Caco-2 (cell line): ENCODE measurements at regions not wholly inside any gene's neighbourhood (a gene's known extent, or its start where the extent isn't known, plus 50 kb on each side); places are given as distances from the start of the nearest gene placed in this dataset.

Source experiments
- BruUV-seq: library from RNA; stranded (reverse); fragments of 400-500 nt; replicated peaks from 2 replicates; lab custom pipeline; 2021; lab: Mats Ljungman, UMichigan
- CTCF ChIA-PET: fragments of 300-600 bp; sonication (Branson Sonifier 250); formaldehyde crosslinking; loops from one replicate; lab custom pipeline; 2022; ENCODE audit warnings: antibody characterized with exemption; lab: Charles Lee
- POLR2A ChIA-PET: fragments of 300-600 bp; sonication (Branson Sonifier 250); formaldehyde crosslinking; loops from one replicate; lab custom pipeline; 2022; ENCODE audit warnings: antibody characterized with exemption; lab: Charles Lee
- DNase-seq, 2 experiments: peaks; one replicate each; pipeline versions ENCODE4 v3.0.0 to v3.0.0-alpha.2; 2020 to 2022
- H3K27me3 ChIP-seq: replicated peaks from 2 replicates; pipeline ENCODE4 v1.6.0; 2011; ENCODE audit warnings: low read length; ENCODE audit not compliant: control insufficient read depth, insufficient read depth
- H3K36me3 ChIP-seq: 2 replicates; pipeline ENCODE4 v1.5.1; 2011; ENCODE audit warnings: low read length; ENCODE audit not compliant: control insufficient read depth, insufficient read depth
- H3K4me1 ChIP-seq: fragments of 250-450 bp; sonication (Bioruptor Pico); 2 replicates; pipeline ENCODE4 v1.5.1; 2020; ENCODE audit warnings: mild to moderate bottlenecking
- H3K4me3 ChIP-seq: 2 replicates; pipeline ENCODE4 v1.5.1; 2011; ENCODE audit warnings: low read depth, mild to moderate bottlenecking, control low read depth, low read length
- H3K9me3 ChIP-seq: fragments of 250-450 bp; sonication (Bioruptor Pico); 2 replicates; pipeline ENCODE4 v1.5.1; 2020; ENCODE audit warnings: mild to moderate bottlenecking, moderate library complexity
- H3K27ac Mint-ChIP-seq: one replicate; pipeline ENCODE4 v1.8.0; 2022; ENCODE audit warnings: mixed read lengths; ENCODE audit not compliant: unreplicated experiment
- H3K27me3 Mint-ChIP-seq: one replicate; pipeline ENCODE4 v1.8.0; 2022; ENCODE audit warnings: mixed read lengths; ENCODE audit not compliant: insufficient read depth, unreplicated experiment
- H3K36me3 Mint-ChIP-seq: one replicate; pipeline ENCODE4 v1.8.0; 2022; ENCODE audit warnings: mild to moderate bottlenecking, mixed read lengths; ENCODE audit not compliant: insufficient read depth, unreplicated experiment
- H3K4me1 Mint-ChIP-seq: one replicate; pipeline ENCODE4 v1.8.0; 2022; ENCODE audit warnings: low read depth, mixed read lengths; ENCODE audit not compliant: unreplicated experiment
- H3K4me3 Mint-ChIP-seq: one replicate; pipeline ENCODE4 v1.8.0; 2022; ENCODE audit warnings: mild to moderate bottlenecking, moderate library complexity, mixed read lengths; ENCODE audit not compliant: unreplicated experiment
- H3K9me3 Mint-ChIP-seq: one replicate; pipeline ENCODE4 v1.8.0; 2022; ENCODE audit warnings: mixed read lengths; ENCODE audit not compliant: unreplicated experiment
- intact Hi-C: fragments of 100-400 bp; cut with micrococcal nuclease; formaldehyde crosslinking; loops from one replicate; pipeline ENCODE4 v1.10.0; 2022; ENCODE audit not compliant: unreplicated experiment
- TF ChIP-seq, protein P1 (sequence below), 2 experiments: fragments of 200-600 bp in 1 of 2; IDR thresholded peaks; 1 replicate in 1 of 2; 2 replicates in 1 of 2; pipeline versions ENCODE4 v1.5.1 to v1.8.0; 2011 to 2022; ENCODE audit warnings: antibody characterized with exemption in 1 of 2, control low read depth in 1 of 2, inconsistent platforms in 1 of 2, low read depth in 1 of 2, low read length in 1 of 2, mild to moderate bottlenecking in 1 of 2, moderate library complexity in 1 of 2; ENCODE audit not compliant: insufficient read depth in 1 of 2, severe bottlenecking in 1 of 2, unreplicated experiment in 1 of 2

DNA sequence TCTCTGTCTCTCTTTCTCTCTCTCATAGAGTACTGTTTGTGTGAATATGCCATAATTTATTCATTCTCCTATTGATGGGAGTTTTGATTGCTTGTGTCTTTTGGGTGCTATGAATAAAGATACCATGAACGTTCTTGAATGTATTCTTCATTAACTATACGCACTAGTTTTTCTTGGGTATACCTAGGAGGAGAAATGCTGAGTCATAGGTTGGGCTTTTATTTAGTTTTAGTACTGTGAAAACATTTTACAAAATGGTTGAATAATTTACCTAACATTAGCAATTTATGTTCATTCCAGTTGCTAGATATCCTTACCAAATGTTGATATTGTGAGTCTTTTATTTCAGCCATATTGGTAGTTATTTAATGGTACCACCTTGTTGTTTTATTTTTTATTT lies 192.5 kb downstream of the NPR3 start:
- H3K9me3 Mint-ChIP-seq = peaks cover 22% of the 10 kb centered on the region
- peaks cover 6% of the 10 kb centered on the region; the same call in 1 of the 2 replicates for H3K9me3 ChIP-seq
- intact Hi-C loops = no loop called here
- no peaks in the 10 kb centered on the region for H3K4me1 Mint-ChIP-seq
- no TSS peak for BruUV-seq
- no peaks in the 10 kb centered on the region for H3K27me3 ChIP-seq
- no peaks in the 10 kb centered on the region for H3K36me3 ChIP-seq
- TF ChIP-seq, protein P1, sequence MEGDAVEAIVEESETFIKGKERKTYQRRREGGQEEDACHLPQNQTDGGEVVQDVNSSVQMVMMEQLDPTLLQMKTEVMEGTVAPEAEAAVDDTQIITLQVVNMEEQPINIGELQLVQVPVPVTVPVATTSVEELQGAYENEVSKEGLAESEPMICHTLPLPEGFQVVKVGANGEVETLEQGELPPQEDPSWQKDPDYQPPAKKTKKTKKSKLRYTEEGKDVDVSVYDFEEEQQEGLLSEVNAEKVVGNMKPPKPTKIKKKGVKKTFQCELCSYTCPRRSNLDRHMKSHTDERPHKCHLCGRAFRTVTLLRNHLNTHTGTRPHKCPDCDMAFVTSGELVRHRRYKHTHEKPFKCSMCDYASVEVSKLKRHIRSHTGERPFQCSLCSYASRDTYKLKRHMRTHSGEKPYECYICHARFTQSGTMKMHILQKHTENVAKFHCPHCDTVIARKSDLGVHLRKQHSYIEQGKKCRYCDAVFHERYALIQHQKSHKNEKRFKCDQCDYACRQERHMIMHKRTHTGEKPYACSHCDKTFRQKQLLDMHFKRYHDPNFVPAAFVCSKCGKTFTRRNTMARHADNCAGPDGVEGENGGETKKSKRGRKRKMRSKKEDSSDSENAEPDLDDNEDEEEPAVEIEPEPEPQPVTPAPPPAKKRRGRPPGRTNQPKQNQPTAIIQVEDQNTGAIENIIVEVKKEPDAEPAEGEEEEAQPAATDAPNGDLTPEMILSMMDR (IDR thresholded peaks at IDR 0.05; ENCODE audit: insufficient read depth in 1 of 2, low read depth in 1 of 2, low read length in 1 of 2, severe bottlenecking in 1 of 2, unreplicated experiment in 1 of 2) = no peak
- no peak overlapping the region for H3K27ac Mint-ChIP-seq
- no peaks in the 10 kb centered on the region for H3K4me1 ChIP-seq
- ChIA-PET CTCF (no interaction called here), POLR2A (no interaction called here)
- no peak overlapping the region for H3K4me3 Mint-ChIP-seq
- no peaks in the 10 kb centered on the region for H3K27me3 Mint-ChIP-seq
- DNase-seq = no peak
- H3K4me3 ChIP-seq = no peak overlapping the region
- H3K36me3 Mint-ChIP-seq = no peaks in the 10 kb centered on the region

DNA sequence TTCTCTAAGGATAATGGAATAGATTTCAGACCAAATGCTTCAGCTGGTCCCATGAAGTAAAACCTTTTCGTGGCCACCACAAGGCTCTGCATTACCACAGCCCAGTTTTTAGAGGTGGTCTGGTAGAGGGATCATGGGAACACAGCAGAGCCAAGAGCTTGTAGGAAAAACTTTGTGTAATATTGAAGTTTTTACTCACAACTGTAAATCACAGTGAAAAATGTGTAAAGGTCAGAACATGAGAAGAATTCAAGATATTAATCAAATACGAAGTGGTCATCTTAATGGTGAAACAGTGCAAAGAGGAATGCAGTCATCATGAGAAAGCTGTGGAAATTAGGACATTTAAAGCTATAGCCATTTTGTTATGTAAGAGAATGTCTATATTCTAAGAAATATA lies 197.5 kb downstream of the NPR3 start:
- no peaks in the 10 kb centered on the region for H3K36me3 Mint-ChIP-seq
- POLR2A ChIA-PET = no interaction called here
- CTCF ChIA-PET = no interaction called here

DNA sequence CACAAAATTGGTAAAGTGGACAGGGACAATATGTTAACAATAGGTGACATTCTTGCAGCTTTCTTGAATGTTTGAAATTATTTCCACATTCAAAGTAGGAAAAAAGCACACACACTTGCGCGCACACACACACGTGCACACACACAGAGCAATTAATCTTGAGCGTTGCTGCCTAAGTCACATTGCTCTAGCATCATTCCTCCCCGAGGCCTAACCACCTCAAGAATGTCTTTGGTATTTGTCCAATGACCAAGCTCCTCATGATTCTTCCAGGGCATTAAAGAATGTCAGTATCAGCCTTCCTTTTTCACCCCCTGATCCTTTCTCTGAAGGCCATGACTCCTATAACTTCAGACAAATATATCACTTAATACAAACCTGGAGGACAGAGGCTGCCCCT lies 198.1 kb downstream of the NPR3 start:
- no peaks in the 10 kb centered on the region for H3K4me1 ChIP-seq
- no peaks in the 10 kb centered on the region for H3K27me3 ChIP-seq
- H3K27me3 Mint-ChIP-seq = no peaks in the 10 kb centered on the region
- H3K27ac Mint-ChIP-seq = no peak overlapping the region
- DNase-seq = no peak
- no peak overlapping the region for H3K4me3 ChIP-seq
- ChIA-PET CTCF (no interaction called here), POLR2A (no interaction called here)
- no peak overlapping the region for H3K4me3 Mint-ChIP-seq
- TF ChIP-seq, protein P1 (IDR thresholded peaks at IDR 0.05; ENCODE audit: insufficient read depth in 1 of 2, low read depth in 1 of 2, low read length in 1 of 2, severe bottlenecking in 1 of 2, unreplicated experiment in 1 of 2) = no peak
- no peaks in the 10 kb centered on the region for H3K9me3 ChIP-seq
- H3K36me3 ChIP-seq = no peaks in the 10 kb centered on the region
- no peaks in the 10 kb centered on the region for H3K9me3 Mint-ChIP-seq
- intact Hi-C loops = no loop called here
- no TSS peak for BruUV-seq
- H3K36me3 Mint-ChIP-seq = no peaks in the 10 kb centered on the region
- no peaks in the 10 kb centered on the region for H3K4me1 Mint-ChIP-seq

More for the DNA sequence above, 197.5 kb downstream of the NPR3 start:
- H3K4me1 Mint-ChIP-seq = no peaks in the 10 kb centered on the region
- Histone ChIP-seq H3K36me3 (no peaks in the 10 kb centered on the region), H3K27me3 (no peaks in the 10 kb centered on the region), H3K9me3 (no peaks in the 10 kb centered on the region), H3K4me1 (no peaks in the 10 kb centered on the region), H3K4me3 (no peak overlapping the region)
- peaks cover 2% of the 10 kb centered on the region for H3K9me3 Mint-ChIP-seq
- no peak overlapping the region for H3K27ac Mint-ChIP-seq
- no peak for DNase-seq
- H3K4me3 Mint-ChIP-seq = no peak overlapping the region
- H3K27me3 Mint-ChIP-seq = no peaks in the 10 kb centered on the region
- intact Hi-C loops = no loop called here
- TF ChIP-seq, protein P1 (IDR thresholded peaks at IDR 0.05; ENCODE audit: insufficient read depth in 1 of 2, low read depth in 1 of 2, low read length in 1 of 2, severe bottlenecking in 1 of 2, unreplicated experiment in 1 of 2) = no peak
- no TSS peak for BruUV-seq
